Pancreas (tissue), 10 donors: ENCODE measurements at regions not wholly inside any gene's neighbourhood (a gene's known extent, or its start where the extent isn't known, plus 50 kb on each side); places are given as distances from the start of the nearest gene placed in this dataset.

Experiments
- ATAC-seq, 4 donors: fragments of 200-7000 bp; cut with Tn5 transposase; one replicate each; pipeline versions ENCODE4 v1.8.0 to v1.9.1; 2020; ENCODE audit warnings: mild to moderate bottlenecking in 4 of 4, moderate library complexity in 4 of 4
- DNase-seq, 6 donors: peaks; one replicate each; pipeline ENCODE4 v3.0.0-alpha.2; 2020
- FAIRE-seq: peaks from 2 replicates; lab custom pipeline; 2012; peaks lifted over from hg19 to GRCh38; lab: Jason Lieb, UNC
- H3K27ac ChIP-seq, 4 donors: fragments of 200-600 bp; sonication (generic); 1 replicate in 3 of 4; 2 replicates in 1 of 4; pipeline versions ENCODE4 v1.5.0 to v1.8.0; 2020
- H3K27me3 ChIP-seq, 4 donors: fragments of 200-600 bp; one replicate each; pipeline ENCODE4 v1.8.0; 2021
- H3K36me3 ChIP-seq, 3 donors: fragments of 200-600 bp; sonication (generic) in 1 of 3; one replicate each; pipeline versions ENCODE4 v1.5.0 to v1.8.0; 2020 to 2021
- H3K4me1 ChIP-seq, 3 donors: fragments of 200-600 bp; one replicate each; pipeline ENCODE4 v1.8.0; 2021
- H3K4me3 ChIP-seq, 4 donors: fragments of 200-600 bp; sonication (generic) in 2 of 4; one replicate each; pipeline versions ENCODE4 v1.5.0 to v1.8.0; 2020 to 2021
- H3K9me3 ChIP-seq, 4 donors: fragments of 200-600 bp; one replicate each; pipeline ENCODE4 v1.8.0; 2021
- WGBS, 2 donors: extraction: QIAGEN DNeasy Blood & Tissue Kit; methylation state at CpG; one replicate each; pipeline ENCODE4 v1.1.7; 2013; 5-methylcytosine and 5-hydroxymethylcytosine counted together
- intact Hi-C, 3 donors: fragments of 100-400 bp; cut with DNase I; formaldehyde crosslinking; loops; one replicate each; pipeline versions ENCODE4 v1.11.1 to v1.14.2; 2022
- TF ChIP-seq, protein P1 (sequence below), 4 donors: fragments of 200-600 bp; sonication (generic) in 3 of 4; IDR thresholded peaks; one replicate each; pipeline versions ENCODE4 v1.5.0 to v1.8.0; 2021; ENCODE audit warnings: antibody characterized with exemption in 4 of 4
- donor health status: healthy with polysubstance abuse.
- donor health status: DM: no; HTN: no; CAD: no; lungs with moderate emphysema.
- donor health status: DM: no; HTN: no; CAD: no.
- donor health status: control.
- donor health status: control.
- donor health status: Bipolar disorder and iron deficiency.
- donor health status: DM: yes; HTN: yes; CAD: no.
- donor health status: DM: no; HTN: no; CAD: no.
- donor health status: DM: no; HTN: no; CAD: no.
- donor health status: DM: yes; HTN: yes; CAD: no.

DNA sequence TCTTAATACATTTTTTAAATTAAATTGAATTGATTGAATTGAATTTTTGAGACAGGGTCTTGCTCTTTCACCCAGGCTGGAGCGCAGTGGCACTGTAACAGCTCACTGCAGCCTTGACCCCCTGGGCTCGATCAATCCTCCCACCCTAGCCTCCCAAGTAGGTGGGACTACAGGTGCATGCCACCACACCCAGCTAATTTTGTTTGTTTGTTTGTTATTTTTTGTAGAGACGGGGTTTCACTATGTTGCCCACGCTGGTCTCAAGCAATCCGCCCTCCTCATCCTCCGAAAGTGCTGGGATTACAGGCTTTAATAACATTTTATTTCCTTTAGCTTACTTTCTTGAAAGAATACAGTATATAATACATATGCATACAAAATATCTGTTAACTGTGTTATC, 226.9 kb downstream of the BUD13 start:
- 72 to 80% methylated on average over 6 of the region's 6 CpGs for WGBS, 2 donors
- ATAC-seq (no peak), FAIRE-seq (no peak), DNase-seq (no peak)
- H3K36me3 ChIP-seq = no peaks in the 10 kb centered on the region
- no peaks in the 10 kb centered on the region for H3K9me3 ChIP-seq
- TF ChIP-seq, protein P1, sequence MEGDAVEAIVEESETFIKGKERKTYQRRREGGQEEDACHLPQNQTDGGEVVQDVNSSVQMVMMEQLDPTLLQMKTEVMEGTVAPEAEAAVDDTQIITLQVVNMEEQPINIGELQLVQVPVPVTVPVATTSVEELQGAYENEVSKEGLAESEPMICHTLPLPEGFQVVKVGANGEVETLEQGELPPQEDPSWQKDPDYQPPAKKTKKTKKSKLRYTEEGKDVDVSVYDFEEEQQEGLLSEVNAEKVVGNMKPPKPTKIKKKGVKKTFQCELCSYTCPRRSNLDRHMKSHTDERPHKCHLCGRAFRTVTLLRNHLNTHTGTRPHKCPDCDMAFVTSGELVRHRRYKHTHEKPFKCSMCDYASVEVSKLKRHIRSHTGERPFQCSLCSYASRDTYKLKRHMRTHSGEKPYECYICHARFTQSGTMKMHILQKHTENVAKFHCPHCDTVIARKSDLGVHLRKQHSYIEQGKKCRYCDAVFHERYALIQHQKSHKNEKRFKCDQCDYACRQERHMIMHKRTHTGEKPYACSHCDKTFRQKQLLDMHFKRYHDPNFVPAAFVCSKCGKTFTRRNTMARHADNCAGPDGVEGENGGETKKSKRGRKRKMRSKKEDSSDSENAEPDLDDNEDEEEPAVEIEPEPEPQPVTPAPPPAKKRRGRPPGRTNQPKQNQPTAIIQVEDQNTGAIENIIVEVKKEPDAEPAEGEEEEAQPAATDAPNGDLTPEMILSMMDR (IDR thresholded peaks at IDR 0.05) = no peak
- H3K4me3 ChIP-seq = no peak overlapping the region
- intact Hi-C loops = no loop called here
- no peaks in the 10 kb centered on the region for H3K4me1 ChIP-seq
- H3K27me3 ChIP-seq = no peaks in the 10 kb centered on the region
- H3K27ac ChIP-seq = no peak overlapping the region

- intact Hi-C loops = no loop called here
- FAIRE-seq = no peak
- H3K27me3 ChIP-seq = no peaks in the 10 kb centered on the region
Observed at GRCh38 chr11:116544721-116545120, 228.1 kb downstream of the BUD13 start.

DNA sequence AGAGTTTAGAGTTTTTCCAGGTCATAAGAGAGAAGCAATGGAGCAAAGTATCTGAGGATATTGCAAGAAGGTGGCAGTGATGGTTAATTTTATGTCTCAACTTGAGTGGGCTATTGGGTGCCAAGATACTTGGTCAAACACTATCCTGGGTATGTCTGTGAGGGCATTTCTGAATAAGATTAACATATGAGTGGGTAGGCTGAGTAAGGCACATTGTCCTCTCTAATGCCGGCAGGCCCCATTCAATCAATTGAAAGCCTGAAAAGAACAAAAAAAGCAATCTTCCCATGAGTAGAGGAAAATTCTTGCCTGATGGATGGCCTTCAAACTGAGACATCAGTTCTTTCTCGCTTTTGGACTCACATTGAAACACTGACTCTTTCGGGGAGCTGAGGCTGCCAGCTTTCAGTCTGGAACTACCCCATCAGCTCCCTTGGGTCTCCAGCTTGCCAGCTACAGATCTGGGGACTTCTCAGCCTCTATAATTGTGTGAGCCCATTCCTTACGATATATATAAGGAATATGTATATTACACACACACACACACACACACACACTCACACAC, 228.8 kb downstream of the BUD13 start:
- FAIRE-seq = no peak
- 61% methylated on average over 4 of the region's 4 CpGs for WGBS, 2 donors
- H3K4me3 ChIP-seq = no peak overlapping the region
- no peak overlapping the region for H3K27ac ChIP-seq
- intact Hi-C loops = no loop called here
- H3K4me1 ChIP-seq = no peaks in the 10 kb centered on the region
- DNase-seq = no peak
- no peaks in the 10 kb centered on the region for H3K9me3 ChIP-seq
- TF ChIP-seq, protein P1 (IDR thresholded peaks at IDR 0.05) = no peak
- H3K27me3 ChIP-seq = no peaks in the 10 kb centered on the region
- no peaks in the 10 kb centered on the region for H3K36me3 ChIP-seq
- no peak for ATAC-seq

More at GRCh38 chr11:116544721-116545120, 228.1 kb downstream of the BUD13 start:
- H3K36me3 ChIP-seq = no peaks in the 10 kb centered on the region
- no peak overlapping the region for H3K4me3 ChIP-seq
- H3K9me3 ChIP-seq = no peaks in the 10 kb centered on the region
- TF ChIP-seq, protein P1 (IDR thresholded peaks at IDR 0.05) = no peak
- H3K4me1 ChIP-seq = no peaks in the 10 kb centered on the region
- no peak for ATAC-seq
- no peak overlapping the region for H3K27ac ChIP-seq
- DNase-seq = no peak
- WGBS, 2 donors = 53 to 64% methylated on average over 10 of the region's 10 CpGs

DNA sequence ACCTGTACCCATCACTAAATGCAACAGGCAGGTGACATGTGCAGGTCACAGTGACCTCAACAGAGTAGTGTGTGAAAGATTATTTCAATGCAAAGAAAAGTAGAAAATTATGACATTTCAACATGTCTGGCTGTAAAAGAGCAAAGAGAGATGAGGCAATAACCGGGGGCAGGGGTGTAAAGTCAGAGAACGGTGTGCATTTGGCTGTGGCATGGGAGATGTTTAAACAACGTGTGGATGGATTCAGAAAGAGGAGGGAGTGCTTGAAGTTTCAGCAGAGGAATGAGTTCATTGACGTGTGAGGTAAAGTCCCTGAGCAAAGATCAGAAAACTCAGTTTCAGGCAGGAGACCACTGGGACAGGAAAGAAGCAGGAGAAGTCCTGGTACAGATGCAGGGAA, 229.7 kb downstream of the BUD13 start:
- intact Hi-C loops = no loop called here
- H3K27me3 ChIP-seq = no peaks in the 10 kb centered on the region
- 30 to 37% methylated on average over 4 of the region's 4 CpGs for WGBS, 2 donors
- FAIRE-seq = no peak
- DNase-seq = no peak
- no peaks in the 10 kb centered on the region for H3K4me1 ChIP-seq
- H3K4me3 ChIP-seq = no peak overlapping the region
- no peak for ATAC-seq
- no peaks in the 10 kb centered on the region for H3K9me3 ChIP-seq
- TF ChIP-seq, protein P1 (IDR thresholded peaks at IDR 0.05) = no peak
- H3K36me3 ChIP-seq = no peaks in the 10 kb centered on the region
- no peak overlapping the region for H3K27ac ChIP-seq

DNA sequence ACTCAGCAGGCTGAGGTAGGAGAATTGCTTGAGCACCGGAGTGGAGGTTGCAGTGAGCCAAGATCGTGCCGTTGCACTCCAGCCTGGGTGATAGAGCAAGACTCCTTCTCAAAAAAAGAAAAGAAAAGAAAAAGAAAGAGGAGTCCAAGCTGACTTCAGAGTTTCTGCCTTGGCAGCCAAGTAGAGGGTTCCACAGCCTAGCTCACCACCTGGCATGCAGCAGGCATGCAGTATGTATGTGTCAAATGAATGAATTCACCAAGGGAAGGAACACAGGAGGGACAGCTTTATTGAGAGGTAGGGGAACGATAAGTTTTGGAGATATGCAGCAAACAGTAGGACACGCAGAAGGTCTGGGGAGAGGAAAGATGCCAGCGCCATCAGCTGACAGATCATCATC, 230.4 kb downstream of the BUD13 start:
- H3K27me3 ChIP-seq = no peaks in the 10 kb centered on the region
- H3K4me3 ChIP-seq = no peak overlapping the region
- no peaks in the 10 kb centered on the region for H3K4me1 ChIP-seq
- no peak for DNase-seq
- H3K27ac ChIP-seq = no peak overlapping the region
- no peaks in the 10 kb centered on the region for H3K9me3 ChIP-seq
- ATAC-seq = no peak
- 59 to 73% methylated on average over 6 of the region's 6 CpGs for WGBS, 2 donors
- intact Hi-C loops = no loop called here
- H3K36me3 ChIP-seq = no peaks in the 10 kb centered on the region
- TF ChIP-seq, protein P1 (IDR thresholded peaks at IDR 0.05) = no peak
- no peak for FAIRE-seq
